CD8-positive, alpha-beta memory T cell (primary cell): ENCODE measurements at regions not wholly inside any gene's neighbourhood (a gene's known extent, or its start where the extent isn't known, plus 50 kb on each side); places are given as distances from the start of the nearest gene placed in this dataset.
"Not testable (repeated sequence)": the region's sequence is repeated elsewhere in the genome, so short reads cannot be mapped to it uniquely, and the experiment has no call there.

Experiments used
- CTCF ChIA-PET: fragments of 350-600 bp; sonication (Branson Sonifier 250); formaldehyde crosslinking; loops from one replicate; lab custom pipeline; 2021; ENCODE audit warnings: antibody characterized with exemption; lab: Charles Lee
- POLR2A ChIA-PET: fragments of 350-600 bp; sonication (Branson Sonifier 250); formaldehyde crosslinking; loops from one replicate; lab custom pipeline; 2021; ENCODE audit warnings: antibody characterized with exemption; lab: Charles Lee
- DNase-seq, 5 donors: peaks; one replicate each; pipeline versions ENCODE4 v3.0.0 to v3.0.0-alpha.2; 2020 to 2022; ENCODE audit warnings: mixed read lengths in 1 of 5
- H3K27ac ChIP-seq: one replicate; pipeline ENCODE4 v1.7.0; 2013; ENCODE audit warnings: low read depth, mild to moderate bottlenecking, low read length, moderate library complexity
- H3K27me3 ChIP-seq: 2 replicates; pipeline ENCODE4 v1.7.0; 2013; ENCODE audit warnings: low read length, mild to moderate bottlenecking; ENCODE audit not compliant: insufficient read depth, poor library complexity, severe bottlenecking
- H3K36me3 ChIP-seq: 2 replicates; pipeline ENCODE4 v1.7.0; 2013; ENCODE audit warnings: mild to moderate bottlenecking, low read length, moderate library complexity; ENCODE audit not compliant: insufficient read depth
- H3K4me1 ChIP-seq: 2 replicates; pipeline ENCODE4 v1.7.0; 2013; ENCODE audit warnings: mild to moderate bottlenecking, low read length, moderate library complexity; ENCODE audit not compliant: insufficient read depth
- H3K4me3 ChIP-seq: 2 replicates; pipeline ENCODE4 v1.7.0; 2013; ENCODE audit warnings: mild to moderate bottlenecking, low read length
- H3K9me3 ChIP-seq: 2 replicates; pipeline ENCODE4 v1.7.0; 2013; ENCODE audit warnings: mild to moderate bottlenecking, low read length
- H3K27ac Mint-ChIP-seq, 8 donors: one replicate each; pipeline ENCODE4 v1.8.0; 2020 to 2021; ENCODE audit warnings: mixed read lengths in 8 of 8, mild to moderate bottlenecking in 6 of 8, inconsistent platforms in 3 of 8, moderate library complexity in 3 of 8
- H3K27me3 Mint-ChIP-seq, 2 donors: one replicate each; pipeline ENCODE4 v1.8.0; 2020 to 2021; ENCODE audit warnings: mixed read lengths in 2 of 2, mild to moderate bottlenecking in 1 of 2, moderate library complexity in 1 of 2
- H3K36me3 Mint-ChIP-seq, 3 donors: one replicate each; pipeline ENCODE4 v1.8.0; 2020 to 2021; ENCODE audit warnings: mixed read lengths in 3 of 3, inconsistent platforms in 1 of 3, mild to moderate bottlenecking in 1 of 3
- H3K4me1 Mint-ChIP-seq, 3 donors: one replicate each; pipeline ENCODE4 v1.8.0; 2020 to 2021; ENCODE audit warnings: mixed read lengths in 3 of 3, inconsistent platforms in 1 of 3, mild to moderate bottlenecking in 1 of 3
- H3K4me3 Mint-ChIP-seq, 7 donors: one replicate each; pipeline ENCODE4 v1.8.0; 2020 to 2021; ENCODE audit warnings: mixed read lengths in 7 of 7, mild to moderate bottlenecking in 6 of 7, moderate library complexity in 4 of 7, inconsistent platforms in 2 of 7
- H3K9me3 Mint-ChIP-seq, 5 donors: one replicate each; pipeline ENCODE4 v1.8.0; 2020 to 2022; ENCODE audit warnings: mixed read lengths in 5 of 5, mild to moderate bottlenecking in 3 of 5, moderate library complexity in 2 of 5, inconsistent platforms in 1 of 5

- Mint-ChIP-seq H3K9me3 (peaks cover 0 to 9% (median 4%) of the 10 kb centered on the region in 5 donors), H3K4me1 (no peaks in the 10 kb centered on the region), H3K27ac (no peak overlapping the region), H3K27me3 (peaks cover 2 to 16% of the 10 kb centered on the region in 2 donors), H3K4me3 (no peak overlapping the region), H3K36me3 (peaks cover 0 to 3% (median 0%) of the 10 kb centered on the region in 3 donors)
- H3K36me3 ChIP-seq, result no peaks in the 10 kb centered on the region
- no peaks in the 10 kb centered on the region for H3K4me1 ChIP-seq
- ChIA-PET POLR2A (no interaction called here), CTCF (no interaction called here)
- no peak for DNase-seq
- no peak overlapping the region for H3K4me3 ChIP-seq
- H3K27ac ChIP-seq, result no peak overlapping the region
- H3K27me3 ChIP-seq, result no peaks in the 10 kb centered on the region
- H3K9me3 ChIP-seq, result no peaks in the 10 kb centered on the region
These were observed 172.2 kb downstream of the TM2D1 start for GRCh38 chr1:61552630-61553305.

GRCh38 chr1:61547302-61547701, 177.6 kb downstream of the TM2D1 start:
- H3K4me3 Mint-ChIP-seq, DNase-seq, H3K27me3 ChIP-seq, H3K27ac ChIP-seq, H3K27ac Mint-ChIP-seq, H3K36me3 ChIP-seq, H3K9me3 Mint-ChIP-seq, POLR2A ChIA-PET, H3K4me3 ChIP-seq, H3K36me3 Mint-ChIP-seq, H3K9me3 ChIP-seq, H3K4me1 ChIP-seq: not testable (repeated sequence)
- Mint-ChIP-seq H3K4me1 (peaks cover 0 to 14% (median 13%) of the 10 kb centered on the region in 3 donors), H3K27me3 (peaks cover 2 to 11% of the 10 kb centered on the region in 2 donors)
- CTCF ChIA-PET, result interaction anchor here (1.3 kb wide), 1 partner anchor 304 kb away, joined by 5 read pairs; no protein-coding TSS in a partner anchor

GRCh38 chr1:61544870-61545269, 180.1 kb downstream of the TM2D1 start:
- H3K36me3 ChIP-seq, H3K27ac ChIP-seq, POLR2A ChIA-PET, H3K9me3 Mint-ChIP-seq, H3K4me3 Mint-ChIP-seq, H3K27me3 Mint-ChIP-seq, H3K36me3 Mint-ChIP-seq, H3K27ac Mint-ChIP-seq, H3K9me3 ChIP-seq, H3K4me3 ChIP-seq, CTCF ChIA-PET, H3K4me1 ChIP-seq, H3K27me3 ChIP-seq: not testable (repeated sequence)
- H3K4me1 Mint-ChIP-seq, result peaks cover 0 to 14% (median 13%) of the 10 kb centered on the region in 3 donors
- DNase-seq, result peak in 1 of 5 donors; percentile 4

GRCh38 chr1:61543498-61543897, 181.4 kb downstream of the TM2D1 start:
- POLR2A ChIA-PET, H3K27me3 Mint-ChIP-seq, H3K27me3 ChIP-seq, H3K4me1 ChIP-seq, H3K36me3 Mint-ChIP-seq, H3K9me3 Mint-ChIP-seq, H3K27ac Mint-ChIP-seq, H3K4me3 ChIP-seq, H3K36me3 ChIP-seq, CTCF ChIA-PET, H3K4me3 Mint-ChIP-seq, H3K27ac ChIP-seq, DNase-seq, H3K9me3 ChIP-seq: not testable (repeated sequence)
- peaks cover 0 to 14% (median 13%) of the 10 kb centered on the region in 3 donors for H3K4me1 Mint-ChIP-seq

- Histone ChIP-seq H3K4me3 (no peak overlapping the region), H3K36me3 (no peaks in the 10 kb centered on the region), H3K27me3 (no peaks in the 10 kb centered on the region), H3K9me3 (no peaks in the 10 kb centered on the region), H3K4me1 (no peaks in the 10 kb centered on the region), H3K27ac (no peak overlapping the region)
- peaks cover 0 to 12% (median 3%) of the 10 kb centered on the region in 3 donors for H3K4me1 Mint-ChIP-seq
- no peak overlapping the region for H3K4me3 Mint-ChIP-seq
- H3K27me3 Mint-ChIP-seq, result no peaks in the 10 kb centered on the region
- H3K36me3 Mint-ChIP-seq, result no peaks in the 10 kb centered on the region
- no peak for DNase-seq
- CTCF ChIA-PET, result no interaction called here
- no peaks in the 10 kb centered on the region for H3K9me3 Mint-ChIP-seq
- H3K27ac Mint-ChIP-seq, result no peak overlapping the region
- POLR2A ChIA-PET, result no interaction called here
These were observed 185.1 kb downstream of the TM2D1 start for GRCh38 chr1:61539720-61540462.

GRCh38 chr1:61538228-61538627, 186.7 kb downstream of the TM2D1 start:
- Histone ChIP-seq H3K4me1 (no peaks in the 10 kb centered on the region), H3K36me3 (no peaks in the 10 kb centered on the region), H3K27me3 (no peaks in the 10 kb centered on the region), H3K4me3 (no peak overlapping the region), H3K9me3 (no peaks in the 10 kb centered on the region), H3K27ac (no peak overlapping the region)
- ChIA-PET CTCF (no interaction called here), POLR2A (no interaction called here)
- Mint-ChIP-seq H3K4me1 (peaks cover 0 to 7% (median 0%) of the 10 kb centered on the region in 3 donors), H3K4me3 (no peak overlapping the region), H3K36me3 (no peaks in the 10 kb centered on the region), H3K9me3 (no peaks in the 10 kb centered on the region), H3K27me3 (no peaks in the 10 kb centered on the region), H3K27ac (no peak overlapping the region)
- no peak for DNase-seq

- H3K4me3 Mint-ChIP-seq, result no peak overlapping the region
These were observed 188.5 kb downstream of the TM2D1 start for GRCh38 chr1:61536174-61537108.

GRCh38 chr1:61534847-61535246, 190.1 kb downstream of the TM2D1 start:
- Mint-ChIP-seq H3K4me1 (peaks cover 0 to 7% (median 0%) of the 10 kb centered on the region in 3 donors), H3K9me3 (no peaks in the 10 kb centered on the region), H3K4me3 (no peak overlapping the region), H3K27me3 (peaks cover 0 to 6% of the 10 kb centered on the region in 2 donors), H3K27ac (no peak overlapping the region), H3K36me3 (no peaks in the 10 kb centered on the region)
- Histone ChIP-seq H3K4me3 (no peak overlapping the region), H3K27me3 (no peaks in the 10 kb centered on the region), H3K9me3 (no peaks in the 10 kb centered on the region), H3K36me3 (no peaks in the 10 kb centered on the region), H3K4me1 (no peaks in the 10 kb centered on the region), H3K27ac (no peak overlapping the region)
- CTCF ChIA-PET, result no interaction called here
- POLR2A ChIA-PET, result no interaction called here
- no peak for DNase-seq

More at GRCh38 chr1:61536174-61537108, 188.5 kb downstream of the TM2D1 start:
- Histone ChIP-seq H3K27me3 (no peaks in the 10 kb centered on the region), H3K4me3 (no peak overlapping the region), H3K27ac (no peak overlapping the region), H3K4me1 (no peaks in the 10 kb centered on the region), H3K36me3 (no peaks in the 10 kb centered on the region), H3K9me3 (no peaks in the 10 kb centered on the region)
- no peak for DNase-seq
- H3K36me3 Mint-ChIP-seq, result no peaks in the 10 kb centered on the region
- ChIA-PET POLR2A (no interaction called here), CTCF (no interaction called here)
- no peak overlapping the region for H3K27ac Mint-ChIP-seq
- peaks cover 0 to 7% (median 0%) of the 10 kb centered on the region in 3 donors for H3K4me1 Mint-ChIP-seq
- no peaks in the 10 kb centered on the region for H3K9me3 Mint-ChIP-seq
- H3K27me3 Mint-ChIP-seq, result no peaks in the 10 kb centered on the region
